Spleen (tissue), 11 donors: ENCODE measurements at regions not wholly inside any gene's neighbourhood (a gene's known extent, or its start where the extent isn't known, plus 50 kb on each side); places are given as distances from the start of the nearest gene placed in this dataset.
A peak's percentile ranks its signal among the peaks of the same experiment; 100 is the strongest.

Source experiments
- DNase-seq: peaks from one replicate; pipeline ENCODE4 v3.0.0-alpha.2; 2020
- H3K27ac ChIP-seq, 8 donors: fragments of 200-600 bp; sonication (generic) in 7 of 8; 1 replicate in 4 of 8; 2 replicates in 4 of 8; pipeline versions ENCODE4 v1.5.0 to v1.8.0; 2016 to 2021; ENCODE audit warnings: inconsistent platforms in 4 of 8, mild to moderate bottlenecking in 4 of 8, moderate library complexity in 1 of 8
- H3K27me3 ChIP-seq, 7 donors: fragments of 200-600 bp; sonication (generic) in 6 of 7; replicated peaks in 1 of 7; 1 replicate in 4 of 7; 2 replicates in 3 of 7; pipeline versions ENCODE4 v1.5.0 to v1.8.0; 2016 to 2021; ENCODE audit warnings: inconsistent platforms in 3 of 7, mild to moderate bottlenecking in 1 of 7
- H3K36me3 ChIP-seq, 6 donors: fragments of 200-600 bp; sonication (generic) in 5 of 6; 1 replicate in 4 of 6; 2 replicates in 2 of 6; pipeline versions ENCODE4 v1.5.0 to v1.8.0; 2016 to 2021; ENCODE audit warnings: inconsistent platforms in 2 of 6
- H3K4me1 ChIP-seq, 6 donors: fragments of 200-600 bp; sonication (generic) in 5 of 6; 1 replicate in 3 of 6; 2 replicates in 3 of 6; pipeline versions ENCODE4 v1.5.0 to v1.8.0; 2016 to 2021; ENCODE audit warnings: inconsistent platforms in 3 of 6
- H3K4me3 ChIP-seq, 8 donors: fragments of 200-600 bp; sonication (generic) in 7 of 8; 1 replicate in 4 of 8; 2 replicates in 4 of 8; pipeline versions ENCODE4 v1.5.0 to v1.8.0; 2016 to 2021; ENCODE audit warnings: inconsistent platforms in 4 of 8, mild to moderate bottlenecking in 4 of 8, moderate library complexity in 2 of 8
- H3K9me3 ChIP-seq, 8 donors: fragments of 200-600 bp; sonication (generic) in 7 of 8; 1 replicate in 4 of 8; 2 replicates in 4 of 8; pipeline versions ENCODE4 v1.5.0 to v1.8.0; 2016 to 2021; ENCODE audit warnings: inconsistent platforms in 4 of 8
- POLR2A ChIP-seq, 3 donors: fragments of 450-650 bp; IDR thresholded peaks; one replicate each; pipeline ENCODE4 v1.5.1; 2017; ENCODE audit warnings: antibody characterized with exemption in 3 of 3, mild to moderate bottlenecking in 1 of 3
- POLR2AphosphoS5 ChIP-seq, 3 donors: sonication (generic); formaldehyde crosslinking; IDR thresholded peaks; one replicate each; pipeline ENCODE4 v1.5.1; 2017; ENCODE audit warnings: antibody characterized with exemption in 3 of 3
- WGBS, 5 donors: extraction: QIAGEN DNeasy Blood & Tissue Kit in 3 of 5; methylation state at CpG; one replicate each; pipeline versions ENCODE4 v1.1.5 to v1.1.7; 2013 to 2018; 5-methylcytosine and 5-hydroxymethylcytosine counted together
- intact Hi-C: fragments of 100-400 bp; cut with DNase I; formaldehyde crosslinking; loops from one replicate; pipeline ENCODE4 v1.15.0; 2023; ENCODE audit warnings: low total_unique reads
- TF ChIP-seq, protein P1 (sequence below), 11 experiments: fragments of 200-600 bp in 7 of 11; fragments of 450-650 bp in 4 of 11; sonication (generic) in 4 of 11; IDR thresholded peaks in 8 of 11; conservative IDR thresholded peaks in 3 of 11; 1 replicate in 7 of 11; 2 replicates in 4 of 11; pipeline versions ENCODE4 v1.4.0 to v1.8.0; 2016 to 2021; ENCODE audit warnings: antibody characterized with exemption in 11 of 11, inconsistent platforms in 4 of 11, mild to moderate bottlenecking in 1 of 11
- donor health status: healthy with polysubstance abuse.
- donor health status: DM: no; HTN: no; CAD: no; lungs with moderate emphysema.
- donor health status: DM: no; HTN: no; CAD: no.
- donor health status: Bipolar disorder and iron deficiency.
- donor health status: healthy.
- donor health status: DM: no; HTN: no; CAD: no.
- donor health status: DM: yes; HTN: yes; CAD: no.

DNA sequence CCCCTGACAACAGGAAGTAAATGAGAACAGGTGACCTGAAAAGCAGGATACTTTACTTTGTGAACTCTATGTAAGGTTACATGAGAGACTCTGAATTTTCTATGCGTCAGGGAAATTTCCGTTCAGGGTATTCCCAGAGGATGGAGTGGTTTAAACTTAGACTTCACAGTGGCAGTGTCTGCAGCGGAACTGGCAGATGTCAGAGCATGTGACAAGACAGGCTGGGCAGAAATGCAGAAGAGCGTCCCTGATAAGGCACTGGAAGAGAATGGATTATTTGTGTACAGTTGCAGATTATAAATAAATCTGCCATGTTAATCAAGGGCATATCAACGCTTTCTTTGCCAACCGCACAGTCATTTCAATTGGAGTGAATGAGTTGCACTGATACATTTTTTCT is 598.4 kb upstream of the ZNF717 start:
- H3K36me3 ChIP-seq: no peaks in the 10 kb centered on the region
- H3K27ac ChIP-seq: peak overlapping the region in 4 of 8 donors; percentile 18 to 32 (median 28)
- no peaks in the 10 kb centered on the region for H3K27me3 ChIP-seq
- no peaks in the 10 kb centered on the region for H3K4me1 ChIP-seq
- 63 to 72% (median 70%) methylated on average over 6 of the region's 6 CpGs for WGBS, 5 donors
- intact Hi-C loops: no loop called here
- TF ChIP-seq POLR2A (IDR thresholded peaks at IDR 0.05) (no peak), POLR2AphosphoS5 (IDR thresholded peaks at IDR 0.05) (peak in 1 of 3 donors; percentile 29)
- TF ChIP-seq, protein P1, sequence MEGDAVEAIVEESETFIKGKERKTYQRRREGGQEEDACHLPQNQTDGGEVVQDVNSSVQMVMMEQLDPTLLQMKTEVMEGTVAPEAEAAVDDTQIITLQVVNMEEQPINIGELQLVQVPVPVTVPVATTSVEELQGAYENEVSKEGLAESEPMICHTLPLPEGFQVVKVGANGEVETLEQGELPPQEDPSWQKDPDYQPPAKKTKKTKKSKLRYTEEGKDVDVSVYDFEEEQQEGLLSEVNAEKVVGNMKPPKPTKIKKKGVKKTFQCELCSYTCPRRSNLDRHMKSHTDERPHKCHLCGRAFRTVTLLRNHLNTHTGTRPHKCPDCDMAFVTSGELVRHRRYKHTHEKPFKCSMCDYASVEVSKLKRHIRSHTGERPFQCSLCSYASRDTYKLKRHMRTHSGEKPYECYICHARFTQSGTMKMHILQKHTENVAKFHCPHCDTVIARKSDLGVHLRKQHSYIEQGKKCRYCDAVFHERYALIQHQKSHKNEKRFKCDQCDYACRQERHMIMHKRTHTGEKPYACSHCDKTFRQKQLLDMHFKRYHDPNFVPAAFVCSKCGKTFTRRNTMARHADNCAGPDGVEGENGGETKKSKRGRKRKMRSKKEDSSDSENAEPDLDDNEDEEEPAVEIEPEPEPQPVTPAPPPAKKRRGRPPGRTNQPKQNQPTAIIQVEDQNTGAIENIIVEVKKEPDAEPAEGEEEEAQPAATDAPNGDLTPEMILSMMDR (IDR thresholded peaks at IDR 0.05 in 8 of 11, conservative IDR thresholded peaks at IDR 0.05 in 3 of 11): no peak
- H3K4me3 ChIP-seq: no peak overlapping the region
- peaks cover 0 to 35% (median 11%) of the 10 kb centered on the region in 8 donors for H3K9me3 ChIP-seq
- no peak for DNase-seq

DNA sequence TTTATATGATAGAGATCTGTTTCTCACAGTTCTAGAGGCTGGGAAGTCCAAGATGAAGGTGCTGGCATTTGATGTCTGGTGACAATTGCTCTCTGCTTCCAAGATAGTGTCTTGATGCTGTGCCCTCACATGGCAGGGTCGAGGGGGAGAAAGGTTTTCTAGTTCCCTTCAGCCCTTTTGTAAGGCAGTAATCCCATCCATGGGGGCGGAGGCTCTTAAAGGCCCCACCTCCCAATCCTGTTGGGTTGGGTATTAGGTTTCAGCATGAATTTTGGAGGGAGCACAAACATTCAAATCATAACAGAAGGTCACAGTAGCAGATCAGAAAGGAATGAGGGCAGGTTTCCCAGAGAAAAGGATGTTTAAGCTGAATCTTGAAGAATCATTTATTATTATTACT is 601.7 kb upstream of the ZNF717 start:
- peaks cover 0 to 25% (median 11%) of the 10 kb centered on the region in 8 donors for H3K9me3 ChIP-seq
- no peaks in the 10 kb centered on the region for H3K4me1 ChIP-seq
- H3K4me3 ChIP-seq: no peak overlapping the region
- TF ChIP-seq POLR2AphosphoS5 (IDR thresholded peaks at IDR 0.05): no peak
- TF ChIP-seq, protein P1 (IDR thresholded peaks at IDR 0.05 in 8 of 11, conservative IDR thresholded peaks at IDR 0.05 in 3 of 11): no peak
- TF ChIP-seq POLR2A (IDR thresholded peaks at IDR 0.05): no peak
- WGBS, 5 donors: 48 to 82% (median 72%) methylated on average over 2 of the region's 2 CpGs
- intact Hi-C loops: no loop called here
- H3K27ac ChIP-seq: no peak overlapping the region
- no peaks in the 10 kb centered on the region for H3K27me3 ChIP-seq
- no peak for DNase-seq
- H3K36me3 ChIP-seq: no peaks in the 10 kb centered on the region

DNA sequence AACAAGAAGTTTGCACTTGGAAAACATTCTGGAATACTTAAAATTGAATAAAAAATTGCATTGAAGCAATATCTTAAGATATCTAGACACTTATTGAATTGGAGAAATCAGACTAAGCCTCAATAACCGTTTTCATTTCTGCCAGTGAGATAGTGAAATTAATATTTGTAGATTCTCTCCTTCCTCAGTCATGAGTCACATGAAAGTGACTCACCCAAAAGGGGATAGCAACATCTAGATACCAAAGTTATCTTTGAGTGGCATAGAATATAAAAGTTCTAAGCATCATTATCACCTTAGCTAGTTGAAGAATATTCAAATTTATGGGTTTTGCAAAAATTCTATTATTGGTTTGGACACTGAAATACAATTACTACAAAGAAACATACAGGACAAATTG is 614.8 kb upstream of the ZNF717 start:
- Histone ChIP-seq H3K36me3 (no peaks in the 10 kb centered on the region), H3K9me3 (peaks cover 0 to 3% (median 0%) of the 10 kb centered on the region in 8 donors), H3K27ac (no peak overlapping the region), H3K27me3 (no peaks in the 10 kb centered on the region), H3K4me1 (no peaks in the 10 kb centered on the region), H3K4me3 (no peak overlapping the region)
- no peak for DNase-seq
- TF ChIP-seq POLR2AphosphoS5 (IDR thresholded peaks at IDR 0.05) (no peak), POLR2A (IDR thresholded peaks at IDR 0.05) (no peak)
- TF ChIP-seq, protein P1 (IDR thresholded peaks at IDR 0.05 in 8 of 11, conservative IDR thresholded peaks at IDR 0.05 in 3 of 11): no peak
- WGBS, 5 donors: 50 to 71% (median 67%) methylated on average over 1 of the region's 1 CpG
- intact Hi-C loops: no loop called here

DNA sequence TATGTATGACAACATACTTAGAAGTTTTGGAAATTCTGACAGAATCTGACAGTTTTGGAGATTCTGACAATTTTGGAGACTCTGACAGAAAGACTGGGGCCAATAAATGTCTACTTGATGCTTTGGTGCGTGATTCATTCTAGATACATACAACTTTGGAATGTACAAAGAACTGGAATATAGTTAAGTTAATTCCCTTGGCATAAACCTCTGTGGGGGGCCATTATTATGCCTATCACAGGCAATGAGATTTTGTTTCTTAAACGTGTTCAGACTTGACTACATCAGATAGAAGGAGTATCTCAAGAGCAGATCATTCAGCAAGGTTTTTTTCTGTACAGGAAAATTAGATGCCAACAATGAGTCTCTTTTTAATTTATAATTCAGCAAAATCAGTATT is 617.6 kb upstream of the ZNF717 start:
- H3K4me1 ChIP-seq: no peaks in the 10 kb centered on the region
- intact Hi-C loops: no loop called here
- H3K27me3 ChIP-seq: no peaks in the 10 kb centered on the region
- no peaks in the 10 kb centered on the region for H3K9me3 ChIP-seq
- TF ChIP-seq POLR2AphosphoS5 (IDR thresholded peaks at IDR 0.05) (no peak), POLR2A (IDR thresholded peaks at IDR 0.05) (no peak)
- TF ChIP-seq, protein P1 (IDR thresholded peaks at IDR 0.05 in 8 of 11, conservative IDR thresholded peaks at IDR 0.05 in 3 of 11): no peak
- DNase-seq: no peak
- no peak overlapping the region for H3K27ac ChIP-seq
- WGBS, 5 donors: 50 to 65% (median 60%) methylated on average over 2 of the region's 2 CpGs
- no peak overlapping the region for H3K4me3 ChIP-seq
- no peaks in the 10 kb centered on the region for H3K36me3 ChIP-seq
